ACC112 (cell line): ENCODE measurements at regions not wholly inside any gene's neighbourhood (a gene's known extent, or its start where the extent isn't known, plus 50 kb on each side); places are given as distances from the start of the nearest gene placed in this dataset.

Experiments
- H2AFZ ChIP-seq: fragments of 200-600 bp; sonication (generic); one replicate; pipeline ENCODE4 v1.6.0; 2017; ENCODE audit warnings: antibody characterized with exemption, low read length; ENCODE audit not compliant: unreplicated experiment
- H3K27ac ChIP-seq: fragments of 200-600 bp; sonication (generic); 2 replicates; pipeline ENCODE4 v1.5.1; 2014; ENCODE audit warnings: low read depth, mild to moderate bottlenecking, antibody characterized with exemption, low read length, moderate library complexity
- H3K27me3 ChIP-seq: fragments of 200-600 bp; sonication (generic); 2 replicates; pipeline ENCODE4 v1.6.1; 2014; ENCODE audit warnings: mild to moderate bottlenecking, antibody characterized with exemption, low read length, moderate library complexity, mixed read lengths; ENCODE audit not compliant: insufficient read depth
- H3K36me3 ChIP-seq: fragments of 200-600 bp; sonication (generic); 2 replicates; pipeline ENCODE4 v1.6.1; 2016; ENCODE audit warnings: mild to moderate bottlenecking, antibody characterized with exemption, low read length, moderate library complexity, mixed read lengths; ENCODE audit not compliant: insufficient read depth
- H3K4me1 ChIP-seq: fragments of 200-600 bp; sonication (generic); one replicate; pipeline ENCODE4 v1.6.1; 2016; ENCODE audit warnings: low read length, mixed read lengths; ENCODE audit not compliant: insufficient read depth, unreplicated experiment, control insufficient read depth
- H3K4me3 ChIP-seq: fragments of 200-600 bp; sonication (generic); 2 replicates; pipeline ENCODE4 v1.5.1; 2014; ENCODE audit warnings: mild to moderate bottlenecking, low read depth, low read length
- H3K79me2 ChIP-seq: fragments of 200-600 bp; sonication (generic); one replicate; pipeline ENCODE4 v1.6.0; 2016; ENCODE audit warnings: low read length; ENCODE audit not compliant: control insufficient read depth, unreplicated experiment, insufficient read depth

DNA sequence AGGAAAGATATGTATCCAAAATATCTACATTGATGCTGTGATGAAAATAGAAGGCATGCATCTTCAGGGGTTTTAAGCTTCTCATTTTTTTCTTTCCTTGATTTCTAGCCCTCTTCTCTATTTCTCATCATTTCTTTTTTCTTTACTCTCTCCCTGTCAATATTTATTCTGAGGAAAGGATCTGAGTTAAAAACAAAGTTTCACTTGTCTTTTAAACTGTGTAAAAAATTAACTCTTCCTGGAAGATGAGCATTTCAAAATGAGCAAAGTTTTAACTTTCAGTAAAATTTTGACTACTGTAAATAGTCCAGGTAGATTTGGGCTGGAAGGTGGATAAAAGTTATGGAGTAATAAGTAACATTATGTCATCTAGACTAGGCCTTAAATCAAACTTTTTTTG, 500.2 kb upstream of the GBE1 start:
- no peaks in the 10 kb centered on the region for H3K36me3 ChIP-seq
- H3K27me3 ChIP-seq = no peaks in the 10 kb centered on the region
- H3K79me2 ChIP-seq = no peaks in the 10 kb centered on the region
- H3K27ac ChIP-seq = no peak overlapping the region
- no peak overlapping the region for H2AFZ ChIP-seq
- H3K4me1 ChIP-seq = no peaks in the 10 kb centered on the region
- H3K4me3 ChIP-seq = no peak overlapping the region

DNA sequence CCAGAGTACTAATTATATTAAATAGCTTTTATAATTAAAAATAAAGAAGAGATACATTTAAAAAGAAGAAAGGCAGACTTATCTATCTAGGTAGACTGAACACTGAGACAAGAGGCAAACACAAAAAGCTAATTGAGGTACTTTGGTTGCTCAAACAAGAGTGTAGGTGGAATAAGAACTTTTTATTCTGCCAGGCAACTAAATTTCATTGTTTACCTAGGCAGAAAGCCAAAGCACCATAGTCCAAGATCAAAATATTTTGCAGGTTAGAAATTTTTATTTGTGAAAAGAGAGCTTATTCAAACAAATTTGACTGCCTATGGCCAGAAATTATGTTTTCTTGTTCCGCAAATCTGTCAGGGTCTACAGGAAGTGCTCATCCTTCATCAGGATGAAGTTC, 499.6 kb upstream of the GBE1 start:
- H3K4me3 ChIP-seq = no peak overlapping the region
- no peak overlapping the region for H2AFZ ChIP-seq
- H3K27ac ChIP-seq = no peak overlapping the region
- H3K79me2 ChIP-seq = no peaks in the 10 kb centered on the region
- H3K27me3 ChIP-seq = 0 out of 2 replicates have a peak, but pooled peaks cover 3% of the 10 kb centered on the region
- H3K4me1 ChIP-seq = no peaks in the 10 kb centered on the region
- no peaks in the 10 kb centered on the region for H3K36me3 ChIP-seq

DNA sequence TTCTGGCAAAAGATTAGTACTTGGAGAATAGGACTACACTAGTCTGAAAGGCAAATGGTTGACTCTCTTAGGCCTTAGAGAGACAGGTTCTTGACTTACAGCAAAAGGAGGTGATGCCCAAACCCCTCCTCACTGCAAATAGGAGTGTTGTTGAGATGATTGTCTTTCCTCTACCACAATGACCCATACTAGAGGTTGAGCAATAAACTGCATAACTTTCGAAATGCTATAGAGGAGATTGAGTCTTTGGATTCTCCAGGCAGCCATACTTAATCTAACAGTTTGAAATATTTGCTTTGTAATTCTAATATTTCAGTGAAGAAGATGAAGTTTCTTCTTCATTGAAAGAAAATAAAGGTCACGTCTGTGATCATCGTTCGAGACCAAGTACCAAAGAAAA, 498.5 kb upstream of the GBE1 start:
- Histone ChIP-seq H3K4me3 (no peak overlapping the region), H2AFZ (no peak overlapping the region), H3K79me2 (no peaks in the 10 kb centered on the region), H3K36me3 (no peaks in the 10 kb centered on the region), H3K27ac (no peak overlapping the region), H3K4me1 (no peaks in the 10 kb centered on the region), H3K27me3 (peaks cover 3% of the 10 kb centered on the region; the same call in 1 of the 2 replicates)

DNA sequence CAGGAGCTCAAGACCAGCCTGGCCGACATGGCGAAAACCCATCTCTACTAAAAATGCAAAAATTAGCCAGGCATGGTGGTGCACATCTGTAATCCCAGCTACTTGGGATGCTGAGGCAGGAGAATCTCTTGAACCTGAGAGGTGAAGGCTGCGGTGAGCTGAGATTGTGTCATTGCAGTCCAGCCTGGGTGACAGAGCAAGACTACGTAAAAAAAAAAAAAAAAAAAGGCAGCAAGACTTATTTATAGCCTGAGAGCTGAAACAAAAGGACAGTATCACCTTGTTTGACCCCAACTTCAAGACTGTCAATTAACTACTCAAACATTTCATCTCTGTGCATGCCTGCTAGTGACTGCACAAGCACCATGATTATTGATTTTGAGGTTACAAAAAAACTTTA, 478.9 kb upstream of the GBE1 start:
- no peak overlapping the region for H3K4me3 ChIP-seq
- no peak overlapping the region for H2AFZ ChIP-seq

DNA sequence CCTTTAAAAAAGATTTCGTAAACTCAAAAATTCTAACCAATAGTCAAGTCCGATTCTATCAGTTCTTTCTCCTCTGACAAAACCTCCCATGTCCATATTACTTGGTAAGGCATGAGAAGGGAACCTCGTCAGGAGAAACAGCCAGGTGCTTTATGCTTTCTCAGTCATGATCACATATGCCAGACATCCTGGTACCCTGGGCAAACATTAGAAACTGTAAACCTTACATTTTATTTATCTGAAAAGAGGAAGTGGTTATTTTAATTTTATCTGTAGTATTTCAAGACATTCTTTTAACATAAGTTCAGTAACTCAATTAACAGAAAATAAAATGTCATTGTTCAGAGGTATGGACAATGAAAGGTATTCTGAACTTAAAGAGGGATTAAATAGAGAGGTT, 474.8 kb upstream of the GBE1 start:
- H3K4me1 ChIP-seq = no peaks in the 10 kb centered on the region
- no peak overlapping the region for H3K4me3 ChIP-seq
- H3K27me3 ChIP-seq = peaks cover 21% of the 10 kb centered on the region
- no peaks in the 10 kb centered on the region for H3K36me3 ChIP-seq
- H3K79me2 ChIP-seq = no peaks in the 10 kb centered on the region
- H2AFZ ChIP-seq = no peak overlapping the region
- no peak overlapping the region for H3K27ac ChIP-seq

More for the DNA sequence above, 478.9 kb upstream of the GBE1 start:
- Histone ChIP-seq H3K27ac (no peak overlapping the region), H3K79me2 (no peaks in the 10 kb centered on the region), H3K4me1 (no peaks in the 10 kb centered on the region), H3K27me3 (peaks cover 10% of the 10 kb centered on the region), H3K36me3 (no peaks in the 10 kb centered on the region)

DNA sequence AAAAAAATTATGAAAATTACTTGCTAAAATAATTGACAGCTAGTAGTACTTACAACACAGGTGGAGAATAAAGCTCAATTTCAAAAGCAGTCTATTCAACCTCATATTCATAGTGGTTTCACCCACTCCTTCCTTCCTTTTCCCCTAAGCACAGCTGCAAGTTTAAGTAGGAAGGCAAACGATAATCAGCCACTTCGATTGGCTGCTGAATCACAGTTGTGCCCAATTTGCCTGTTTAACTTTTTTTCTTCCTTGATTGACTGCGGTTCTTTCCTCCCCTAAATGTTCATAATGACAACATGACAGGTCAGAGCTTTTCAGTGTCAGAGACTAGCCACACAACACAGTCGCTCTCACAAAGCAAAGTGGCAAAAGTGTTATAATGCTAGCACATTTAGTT, 468.0 kb upstream of the GBE1 start:
- no peak overlapping the region for H3K4me3 ChIP-seq
- H2AFZ ChIP-seq = peak overlapping the region; percentile 25
- H3K4me1 ChIP-seq = no peaks in the 10 kb centered on the region
- no peaks in the 10 kb centered on the region for H3K36me3 ChIP-seq
- H3K27me3 ChIP-seq = 0 out of 2 replicates have a peak, but pooled peaks cover 17% of the 10 kb centered on the region
- no peaks in the 10 kb centered on the region for H3K79me2 ChIP-seq
- no peak overlapping the region for H3K27ac ChIP-seq

DNA sequence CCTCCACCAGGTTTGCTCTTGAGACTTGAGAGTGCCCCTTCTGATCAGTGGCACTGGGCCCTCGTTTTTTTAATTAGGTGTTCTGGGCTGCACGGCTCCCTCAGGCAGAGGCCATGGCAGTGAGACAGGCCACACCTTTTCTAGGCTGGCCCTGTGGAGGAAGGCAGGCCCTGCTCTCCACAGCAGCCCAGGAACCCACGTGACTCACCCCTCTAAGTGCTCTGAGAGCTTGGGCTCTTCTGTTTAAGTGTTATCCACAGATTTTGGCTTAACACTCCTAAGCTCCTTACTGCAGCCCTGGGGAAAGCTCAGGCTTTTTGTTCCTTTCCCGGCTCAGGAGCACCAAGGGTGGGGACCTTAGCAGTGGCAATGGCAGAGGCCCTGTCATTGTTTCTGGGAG, 463.2 kb upstream of the GBE1 start:
- H3K36me3 ChIP-seq = no peaks in the 10 kb centered on the region
- no peaks in the 10 kb centered on the region for H3K79me2 ChIP-seq
- 0 out of 2 replicates have a peak, but pooled peaks cover 17% of the 10 kb centered on the region for H3K27me3 ChIP-seq
- H3K27ac ChIP-seq = no peak overlapping the region
- no peaks in the 10 kb centered on the region for H3K4me1 ChIP-seq
- H2AFZ ChIP-seq = no peak overlapping the region
- no peak overlapping the region for H3K4me3 ChIP-seq

DNA sequence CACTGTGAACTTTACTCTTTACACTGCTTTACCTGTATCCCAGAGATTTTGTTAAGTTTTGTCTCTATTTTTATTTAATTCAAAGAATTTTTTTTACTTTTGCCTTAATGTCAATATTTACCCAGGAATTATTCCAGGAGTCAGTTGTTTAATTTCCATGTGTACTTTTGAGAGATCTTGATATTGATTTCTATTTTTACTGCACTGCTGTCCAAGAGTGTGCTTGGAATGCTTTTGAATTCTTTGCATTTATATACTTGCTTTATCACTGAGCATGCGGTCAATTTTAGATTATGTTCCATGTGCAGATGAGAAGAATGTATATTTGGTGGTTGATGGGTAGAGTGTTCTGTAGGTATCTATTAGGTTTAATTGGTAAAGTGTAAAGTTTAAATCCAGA, 461.0 kb upstream of the GBE1 start:
- no peak overlapping the region for H3K27ac ChIP-seq
- no peak overlapping the region for H3K4me3 ChIP-seq
- no peaks in the 10 kb centered on the region for H3K4me1 ChIP-seq
- no peaks in the 10 kb centered on the region for H3K79me2 ChIP-seq
- no peaks in the 10 kb centered on the region for H3K36me3 ChIP-seq
- 0 out of 2 replicates have a peak, but pooled peaks cover 9% of the 10 kb centered on the region for H3K27me3 ChIP-seq
- no peak overlapping the region for H2AFZ ChIP-seq

DNA sequence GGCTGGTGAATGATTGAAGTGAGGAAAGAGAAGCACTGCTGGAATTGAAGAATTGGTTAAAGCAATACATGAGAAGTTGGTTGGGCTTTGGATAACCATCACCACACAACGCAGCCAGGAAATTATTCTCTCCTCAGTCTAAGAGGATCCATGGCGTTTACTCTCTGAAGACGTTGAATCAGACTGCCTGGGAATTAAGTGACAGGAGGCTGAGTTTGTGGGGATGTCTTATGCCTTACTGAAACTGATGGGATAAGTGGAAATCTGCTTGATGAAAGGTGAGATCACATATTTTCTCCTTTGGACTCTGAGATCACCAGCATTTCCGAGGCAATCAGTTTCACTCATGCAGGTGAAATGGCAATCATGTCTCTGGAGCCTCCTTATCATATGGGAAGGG, 456.1 kb upstream of the GBE1 start:
- Histone ChIP-seq H3K79me2 (no peaks in the 10 kb centered on the region), H3K36me3 (no peaks in the 10 kb centered on the region), H3K4me1 (no peaks in the 10 kb centered on the region), H3K27ac (no peak overlapping the region), H2AFZ (no peak overlapping the region), H3K4me3 (no peak overlapping the region), H3K27me3 (0 out of 2 replicates have a peak, but pooled peaks cover 3% of the 10 kb centered on the region)

DNA sequence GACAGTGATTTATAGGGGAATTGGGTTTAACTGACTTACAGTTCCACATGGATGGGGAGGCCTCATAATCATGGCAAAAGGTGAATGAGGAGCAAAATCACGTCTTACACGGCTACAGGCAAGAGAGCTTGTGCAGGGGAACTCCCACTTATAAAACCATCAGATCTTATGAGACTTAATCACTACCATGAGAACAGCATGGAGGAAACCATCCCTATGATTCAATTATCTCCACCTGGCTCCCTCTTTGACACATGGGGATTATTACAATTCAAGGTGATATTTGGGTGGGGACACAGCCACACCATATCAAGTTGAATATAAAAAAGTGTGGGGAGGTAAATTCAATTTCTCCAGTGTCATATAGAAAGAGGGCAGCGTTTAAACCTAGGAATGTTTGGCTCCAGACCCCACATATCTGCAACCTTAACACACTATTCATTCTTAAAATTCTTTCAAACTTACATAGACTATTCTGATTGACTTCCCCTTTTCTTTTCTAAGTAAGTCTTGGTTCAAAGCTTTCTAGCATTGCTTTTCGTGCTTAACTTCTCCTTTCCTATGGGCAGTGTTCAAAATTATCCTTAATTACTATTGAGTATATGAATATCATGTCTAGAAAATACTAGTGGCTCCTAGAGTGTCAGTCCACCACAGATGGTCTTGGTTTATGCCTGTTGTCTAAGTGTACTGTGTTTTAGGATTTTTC, 446.7 kb upstream of the GBE1 start:
- no peaks in the 10 kb centered on the region for H3K4me1 ChIP-seq
- no peaks in the 10 kb centered on the region for H3K36me3 ChIP-seq
- H3K79me2 ChIP-seq = no peaks in the 10 kb centered on the region
- H3K27me3 ChIP-seq = peaks cover 4% of the 10 kb centered on the region
- H3K4me3 ChIP-seq = no peak overlapping the region
- no peak overlapping the region for H2AFZ ChIP-seq
- no peak overlapping the region for H3K27ac ChIP-seq

DNA sequence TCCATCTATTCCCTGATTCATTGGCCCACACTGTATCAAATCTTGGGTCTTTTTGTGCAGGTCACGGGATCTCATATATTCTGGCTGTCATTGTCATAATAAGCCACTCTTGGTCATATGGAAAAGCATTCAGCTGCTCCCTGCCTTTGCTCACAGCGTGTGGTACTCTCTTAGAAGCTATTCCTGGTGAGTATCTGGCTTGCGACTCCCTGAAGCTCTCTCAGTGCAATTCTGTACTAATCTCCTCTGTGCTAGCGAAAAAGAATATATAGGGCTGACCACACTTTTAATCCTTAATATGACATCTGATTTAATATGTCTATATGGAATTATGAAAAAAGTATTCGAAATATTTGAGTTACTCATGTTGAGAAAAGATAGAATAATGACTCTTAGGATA, 440.8 kb upstream of the GBE1 start:
- Histone ChIP-seq H3K4me1 (no peaks in the 10 kb centered on the region), H2AFZ (no peak overlapping the region), H3K27ac (no peak overlapping the region), H3K4me3 (no peak overlapping the region), H3K36me3 (no peaks in the 10 kb centered on the region), H3K27me3 (peaks cover 10% of the 10 kb centered on the region), H3K79me2 (no peaks in the 10 kb centered on the region)
